Heart left ventricle (tissue), 13 donors: ENCODE measurements at regions not wholly inside any gene's neighbourhood (a gene's known extent, or its start where the extent isn't known, plus 50 kb on each side); places are given as distances from the start of the nearest gene placed in this dataset.

Source experiments
- CTCF ChIP-seq, 12 donors: fragments of 200-600 bp; sonication (generic) in 4 of 12; IDR thresholded peaks; one replicate each; pipeline versions ENCODE4 v1.5.0 to v1.8.0; 2018 to 2022; ENCODE audit warnings: antibody characterized with exemption in 12 of 12, mild to moderate bottlenecking in 5 of 12
- POLR2A ChIP-seq, 2 donors: fragments of 450-650 bp; IDR thresholded peaks; one replicate each; pipeline ENCODE4 v1.6.1; 2017; ENCODE audit warnings: antibody characterized with exemption in 2 of 2, mild to moderate bottlenecking in 2 of 2, moderate library complexity in 2 of 2
- donor health status: ischemic (EF 13 %, LVEDD 7.1; RV severe dilation, severe dysfunction).
- donor health status: DM: no; HTN: yes; CAD: no.
- donor health status: DM: no; HTN: no; CAD: no.
- donor health status: ischemic (EF 25% LVEDD 6.9; RV normal size, moderate dysfunction).
- donor health status: ischemic (EF 25% LVEDD 5.7; RV mildly dilated, moderate dysfunction).
- donor health status: ischemic (EF 35%, LVEDD 5.7; RV mildly dilated, moderate dysfunction).
- donor health status: nonischemic (EF 11% LVEDD 7.7; RV severe dilation, severe dysfunction).
- donor health status: DM: yes; HTN: yes; CAD: no.
- donor health status: PGD.
- donor health status: ischemic (EF 29% LVEDD 5.4; RV normal size, mild dysfunction).
- donor health status: nonischemic (EF 23%, LVEDD 6.1; RV moderate dilation, normal function).

- no peak for TF ChIP-seq CTCF (IDR thresholded peaks at IDR 0.05)
- no peak for TF ChIP-seq POLR2A (IDR thresholded peaks at IDR 0.05)
Measured at GRCh38 chr11:96627376-96627775, 237.6 kb downstream of the JRKL start.
